Neural progenitor cell (in vitro differentiated cells): ENCODE measurements at regions not wholly inside any gene's neighbourhood (a gene's known extent, or its start where the extent isn't known, plus 50 kb on each side); places are given as distances from the start of the nearest gene placed in this dataset.

Source experiments
- CTCF ChIP-seq: fragments of 200-600 bp; sonication (generic); IDR thresholded peaks from 2 replicates; pipeline ENCODE4 v1.5.1; 2017; ENCODE audit warnings: antibody characterized with exemption, mild to moderate bottlenecking
- EZH2 ChIP-seq: fragments of 200-600 bp; sonication (generic); IDR thresholded peaks from 2 replicates; pipeline ENCODE4 v1.6.1; 2017; ENCODE audit warnings: antibody characterized with exemption, mild to moderate bottlenecking, moderate library complexity

GRCh38 chr1:166365081-166365480 lies 198.3 kb upstream of the FAM78B start:
- TF ChIP-seq CTCF (no peak), EZH2 (no peak)
